ENCODE measurements at regions not wholly inside any gene's neighbourhood (a gene's known extent, or its start where the extent isn't known, plus 50 kb on each side); places are given as distances from the start of the nearest gene placed in this dataset.
"Not testable (repeated sequence)": the region's sequence is repeated elsewhere in the genome, so short reads cannot be mapped to it uniquely, and the experiment has no call there.

DNA sequence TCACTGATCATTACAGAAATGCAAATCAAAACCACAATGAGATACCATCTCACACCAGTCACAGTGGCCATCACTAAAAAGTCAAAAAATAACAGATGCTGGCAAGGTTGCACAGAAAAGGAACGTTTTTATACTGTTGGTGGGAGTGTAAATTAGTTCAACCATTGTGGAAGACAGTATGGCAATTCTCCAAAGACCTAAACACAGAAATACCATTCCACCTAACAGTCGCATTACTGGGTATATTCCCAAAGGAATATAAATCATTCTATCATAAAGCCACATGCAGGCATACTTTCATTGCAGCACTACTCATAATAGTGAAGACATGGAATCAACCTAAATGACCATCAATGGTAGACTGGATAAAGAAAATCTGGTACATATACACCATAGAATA, 83.2 kb upstream of the ARID5B start:
- DNase-seq; H3K27ac Mint-ChIP-seq; H3K4me3 Mint-ChIP-seq; H3K36me3 Mint-ChIP-seq; POLR2A ChIA-PET; H3K9me3 Mint-ChIP-seq; H3K4me1 Mint-ChIP-seq; H3K27me3 Mint-ChIP-seq; ATAC-seq (ENCODE audit: low read depth): not testable (repeated sequence)

DNA sequence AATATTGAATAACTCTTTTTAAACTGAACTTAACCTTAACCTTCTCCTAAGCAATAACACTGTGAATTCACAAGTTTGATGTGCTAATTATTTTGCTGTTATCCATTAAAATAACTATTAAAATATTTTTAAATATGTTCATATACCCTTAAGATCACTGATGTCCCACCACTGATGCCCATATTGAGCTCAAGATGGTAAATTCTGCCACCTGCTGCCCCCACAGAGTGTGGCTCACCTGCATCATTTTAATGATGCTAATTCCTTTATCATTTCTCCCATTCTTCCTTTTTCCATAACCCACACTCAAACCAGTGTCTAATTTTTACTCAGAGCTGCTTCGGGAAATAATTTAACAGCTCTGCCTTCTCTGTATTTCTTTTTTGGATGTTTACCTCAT, 82.3 kb upstream of the ARID5B start:
- Mint-ChIP-seq H3K27me3 (no peaks in the 10 kb centered on the region), H3K36me3 (no peaks in the 10 kb centered on the region), H3K27ac (no peak overlapping the region), H3K4me1 (no peaks in the 10 kb centered on the region), H3K9me3 (no peaks in the 10 kb centered on the region), H3K4me3 (no peak overlapping the region)
- POLR2A ChIA-PET, result no interaction called here
- no peak for ATAC-seq (ENCODE audit: low read depth)
- DNase-seq, result no peak

DNA sequence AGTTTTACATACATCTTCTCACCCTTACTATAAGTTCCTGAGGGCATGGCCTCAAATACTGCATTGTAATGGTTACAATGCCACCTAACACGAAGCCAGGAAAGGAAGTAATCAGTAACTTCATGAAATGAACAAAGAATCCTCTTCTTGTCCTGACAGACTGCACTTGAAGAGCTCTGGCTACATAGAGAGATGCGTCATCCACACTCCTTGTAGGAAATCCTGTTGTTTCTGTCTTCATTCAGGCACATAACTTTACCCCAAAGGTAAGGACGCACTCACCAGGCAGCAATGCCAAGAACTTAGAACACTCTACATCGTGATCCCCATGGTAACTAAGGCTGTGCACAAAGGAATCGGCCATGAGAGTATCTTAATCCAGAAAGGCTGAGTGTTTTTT, 80.3 kb upstream of the ARID5B start:
- Mint-ChIP-seq H3K36me3 (no peaks in the 10 kb centered on the region), H3K4me3 (no peak overlapping the region), H3K9me3 (no peaks in the 10 kb centered on the region), H3K4me1 (no peaks in the 10 kb centered on the region), H3K27ac (no peak overlapping the region), H3K27me3 (no peaks in the 10 kb centered on the region)
- POLR2A ChIA-PET, result no interaction called here
- no peak for DNase-seq
- no peak for ATAC-seq (ENCODE audit: low read depth)

DNA sequence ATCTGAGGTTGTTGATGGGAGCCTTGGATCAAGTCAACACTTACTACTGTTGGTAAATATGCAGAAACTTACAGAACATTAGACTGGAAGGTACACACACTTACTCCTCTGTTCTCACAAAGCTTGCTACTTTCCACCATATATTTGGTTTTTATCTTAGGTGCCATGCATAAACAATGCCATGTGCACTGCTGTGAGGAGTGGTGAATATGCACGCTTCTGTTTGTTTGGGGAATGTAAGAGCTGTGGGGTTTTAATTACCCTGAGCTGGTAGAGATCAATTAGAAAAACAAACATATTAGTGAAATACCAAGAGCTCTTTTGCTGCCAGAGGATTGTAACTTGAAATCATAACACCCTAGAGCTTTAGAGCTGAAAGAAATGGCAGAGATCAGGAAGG, 79.8 kb upstream of the ARID5B start:
- no peaks in the 10 kb centered on the region for H3K9me3 Mint-ChIP-seq
- DNase-seq (no peak), ATAC-seq (ENCODE audit: low read depth) (no peak)
- POLR2A ChIA-PET, result no interaction called here
- no peaks in the 10 kb centered on the region for H3K36me3 Mint-ChIP-seq
- no peak overlapping the region for H3K4me3 Mint-ChIP-seq
- H3K27ac Mint-ChIP-seq, result no peak overlapping the region
- no peaks in the 10 kb centered on the region for H3K27me3 Mint-ChIP-seq
- no peaks in the 10 kb centered on the region for H3K4me1 Mint-ChIP-seq

DNA sequence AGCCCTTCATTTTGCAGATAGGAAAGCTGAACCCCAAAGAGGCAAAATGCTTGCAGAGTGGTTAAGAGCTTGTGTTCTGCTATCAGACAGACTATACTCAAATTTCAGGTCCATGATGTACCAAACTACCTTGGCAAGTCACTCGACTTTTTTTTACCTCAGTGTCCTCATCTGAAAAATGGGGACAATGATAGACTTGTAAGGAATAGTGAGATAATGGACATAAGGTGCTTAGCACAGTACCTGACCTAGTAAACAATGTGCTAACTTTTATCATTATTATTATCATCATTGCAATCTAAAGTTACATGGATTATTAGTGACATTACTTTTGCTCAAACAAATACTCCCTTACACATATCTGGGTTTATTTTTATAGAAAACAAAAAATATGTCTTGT, 79.4 kb upstream of the ARID5B start:
- no peaks in the 10 kb centered on the region for H3K27me3 Mint-ChIP-seq
- H3K9me3 Mint-ChIP-seq, result no peaks in the 10 kb centered on the region
- no peak overlapping the region for H3K4me3 Mint-ChIP-seq
- ATAC-seq (ENCODE audit: low read depth), result no peak
- DNase-seq, result no peak
- POLR2A ChIA-PET, result no interaction called here
- H3K36me3 Mint-ChIP-seq, result no peaks in the 10 kb centered on the region
- no peaks in the 10 kb centered on the region for H3K4me1 Mint-ChIP-seq
- no peak overlapping the region for H3K27ac Mint-ChIP-seq

DNA sequence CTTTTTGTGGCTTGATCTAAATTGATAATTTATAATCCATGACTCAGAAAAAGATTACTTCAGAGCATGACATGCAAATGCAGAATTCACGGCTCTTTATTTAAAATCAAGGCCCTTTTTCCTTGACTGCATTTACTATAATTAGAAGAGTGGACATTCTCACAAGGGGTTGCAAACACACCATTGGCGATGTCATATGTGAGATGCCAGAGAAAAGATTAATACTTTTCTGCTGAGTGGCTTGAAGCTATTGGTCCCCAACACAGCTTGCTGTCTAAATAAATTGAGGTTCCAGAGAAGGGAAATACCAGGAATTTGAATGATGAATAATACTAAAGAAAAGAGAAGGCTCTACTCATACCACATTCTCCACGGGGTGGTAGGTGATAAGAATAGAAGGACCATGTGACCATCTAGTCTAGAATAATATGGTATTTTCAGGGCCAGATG, 78.7 kb upstream of the ARID5B start:
- Mint-ChIP-seq H3K27me3 (no peaks in the 10 kb centered on the region), H3K27ac (no peak overlapping the region), H3K36me3 (no peaks in the 10 kb centered on the region), H3K4me1 (no peaks in the 10 kb centered on the region), H3K4me3 (no peak overlapping the region), H3K9me3 (no peaks in the 10 kb centered on the region)
- ATAC-seq (ENCODE audit: low read depth) (no peak), DNase-seq (no peak)
- POLR2A ChIA-PET, result no interaction called here

DNA sequence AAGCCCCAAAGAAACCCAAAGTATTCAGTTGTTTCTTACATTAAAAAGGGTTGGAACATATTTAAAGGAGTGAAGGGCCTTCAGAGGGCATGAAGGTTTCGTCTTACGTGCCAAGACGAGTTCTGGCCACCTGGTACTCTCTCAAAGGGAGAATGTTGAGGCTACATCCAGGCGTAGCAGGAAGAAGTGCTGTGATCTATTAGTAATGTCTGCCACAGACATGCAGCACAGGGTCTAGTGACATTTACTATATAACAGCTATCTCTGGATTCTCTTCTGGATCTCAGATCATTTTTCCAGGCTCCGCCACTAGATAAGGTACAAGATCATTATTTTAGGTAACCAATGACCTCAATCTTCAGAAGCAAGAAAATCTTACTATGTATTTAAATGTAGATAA, 76.5 kb upstream of the ARID5B start:
- Mint-ChIP-seq H3K27me3 (no peaks in the 10 kb centered on the region), H3K36me3 (no peaks in the 10 kb centered on the region), H3K9me3 (no peaks in the 10 kb centered on the region), H3K27ac (no peak overlapping the region), H3K4me1 (no peaks in the 10 kb centered on the region), H3K4me3 (no peak overlapping the region)
- POLR2A ChIA-PET, result no interaction called here
- ATAC-seq (ENCODE audit: low read depth), result no peak
- DNase-seq, result no peak

DNA sequence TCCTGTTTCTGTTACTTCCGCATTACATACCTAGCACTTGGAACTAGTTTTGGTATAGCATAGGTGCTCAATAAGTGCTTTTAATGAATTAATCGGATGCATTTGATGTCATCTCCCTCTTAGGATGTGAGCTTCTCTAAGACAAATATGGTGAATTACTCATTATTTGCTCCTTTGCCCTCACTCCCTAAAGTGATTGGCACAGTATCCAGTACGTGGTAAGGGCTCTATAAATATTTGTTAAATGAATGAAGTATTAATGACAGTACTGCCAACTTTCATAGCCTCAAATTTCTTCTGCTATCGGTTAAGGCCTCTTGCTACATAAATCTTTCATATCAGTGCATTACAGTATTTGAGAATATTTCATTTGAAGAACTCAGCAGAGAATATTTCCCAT, 75.9 kb upstream of the ARID5B start:
- no peaks in the 10 kb centered on the region for H3K27me3 Mint-ChIP-seq
- no peak for DNase-seq
- H3K4me1 Mint-ChIP-seq, result no peaks in the 10 kb centered on the region
- H3K4me3 Mint-ChIP-seq, result no peak overlapping the region
- H3K27ac Mint-ChIP-seq, result no peak overlapping the region
- POLR2A ChIA-PET, result no interaction called here
- H3K9me3 Mint-ChIP-seq, result no peaks in the 10 kb centered on the region
- H3K36me3 Mint-ChIP-seq, result no peaks in the 10 kb centered on the region
- no peak for ATAC-seq (ENCODE audit: low read depth)

DNA sequence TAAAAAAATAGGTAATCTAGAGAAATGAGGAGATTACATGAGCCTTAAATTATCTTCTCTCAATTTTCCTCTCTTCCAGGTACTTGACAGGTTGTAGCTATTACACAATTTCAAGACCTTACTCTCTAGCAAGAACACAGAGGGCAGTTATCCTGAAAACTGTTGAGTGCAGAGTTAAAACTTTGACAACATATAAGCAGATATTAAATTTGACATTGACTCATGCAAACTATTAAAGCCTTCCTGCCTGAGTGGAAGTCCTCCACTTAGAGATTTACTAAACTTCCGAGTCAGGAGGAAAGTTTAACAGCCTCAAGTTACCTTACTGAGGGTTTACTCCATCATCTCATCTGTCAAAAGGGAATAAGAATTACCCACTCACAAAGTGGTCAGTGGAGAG, 73.5 kb upstream of the ARID5B start:
- Mint-ChIP-seq H3K36me3 (no peaks in the 10 kb centered on the region), H3K4me3 (no peak overlapping the region), H3K27me3 (no peaks in the 10 kb centered on the region), H3K9me3 (no peaks in the 10 kb centered on the region), H3K27ac (no peak overlapping the region), H3K4me1 (no peaks in the 10 kb centered on the region)
- ATAC-seq (ENCODE audit: low read depth) (no peak), DNase-seq (no peak)
- POLR2A ChIA-PET, result interaction anchor here (0.6 kb wide), 1 partner anchor 7 kb away, joined by 3 read pairs; no protein-coding TSS in a partner anchor

DNA sequence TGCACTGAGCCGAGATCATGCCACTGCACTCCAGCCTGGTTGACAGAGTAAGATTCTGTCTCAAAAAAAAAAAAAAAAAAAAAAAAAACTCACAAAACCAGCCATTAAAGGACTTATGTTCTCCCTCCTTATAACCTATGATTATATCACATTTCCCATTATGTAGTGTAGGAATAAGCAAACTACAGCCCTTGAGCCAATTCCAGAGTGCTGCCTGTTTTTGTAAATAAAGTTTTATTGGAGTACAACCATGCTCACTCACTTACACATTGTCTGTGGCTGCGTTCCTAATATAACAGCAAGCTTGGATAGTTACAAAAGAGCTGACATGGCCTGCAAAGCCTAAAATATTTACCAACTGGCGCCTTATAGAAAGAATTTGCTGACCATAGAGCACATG, 72.7 kb upstream of the ARID5B start:
- POLR2A ChIA-PET, result interaction anchor here (0.6 kb wide), 1 partner anchor 8 kb away, joined by 3 read pairs; no protein-coding TSS in a partner anchor
- no peak overlapping the region for H3K4me3 Mint-ChIP-seq
- no peak for DNase-seq
- H3K9me3 Mint-ChIP-seq, result no peaks in the 10 kb centered on the region
- no peaks in the 10 kb centered on the region for H3K36me3 Mint-ChIP-seq
- H3K4me1 Mint-ChIP-seq, result no peaks in the 10 kb centered on the region
- H3K27me3 Mint-ChIP-seq, result no peaks in the 10 kb centered on the region
- H3K27ac Mint-ChIP-seq, result no peak overlapping the region
- ATAC-seq (ENCODE audit: low read depth), result no peak

DNA sequence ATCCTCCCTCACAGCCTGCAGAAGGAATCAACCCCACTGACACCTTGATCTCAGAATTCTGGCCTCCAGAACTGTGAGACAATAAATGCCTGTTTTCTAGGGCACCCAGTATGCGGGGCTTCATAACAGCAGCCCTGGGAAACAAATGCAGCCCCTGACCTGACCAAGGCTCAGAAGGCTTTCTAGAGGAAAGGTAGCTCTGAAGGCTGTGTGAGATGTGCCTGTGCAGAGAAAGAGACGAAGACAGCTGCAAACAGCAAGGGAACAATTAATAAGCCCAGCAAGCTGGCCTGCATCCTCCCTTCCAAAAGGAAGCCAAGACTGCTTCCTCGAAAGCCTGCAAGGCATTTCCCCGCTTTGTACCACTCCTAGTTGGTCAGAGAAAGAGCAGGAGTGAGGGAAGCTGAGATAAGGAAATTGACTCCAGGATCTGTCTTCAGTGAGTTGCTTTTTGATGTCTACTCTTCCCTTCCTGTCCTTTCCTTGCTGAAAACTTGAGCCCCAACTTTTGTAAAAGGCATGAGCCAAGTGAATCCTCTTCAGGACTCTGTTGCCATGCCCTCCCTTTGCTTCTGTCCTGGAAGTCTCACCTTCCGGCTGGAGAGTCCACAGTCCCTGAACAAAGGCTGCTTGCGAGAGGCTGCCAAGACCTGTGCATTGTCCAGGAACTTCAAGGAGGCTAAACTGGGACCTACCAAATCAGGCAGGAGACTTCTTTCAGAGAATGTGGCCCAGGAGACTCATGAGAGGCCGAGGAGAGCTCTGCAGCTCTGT, 71.2 kb upstream of the ARID5B start:
- no peak overlapping the region for H3K27ac Mint-ChIP-seq
- no peaks in the 10 kb centered on the region for H3K27me3 Mint-ChIP-seq
- H3K4me3 Mint-ChIP-seq, result no peak overlapping the region
- H3K36me3 Mint-ChIP-seq, result no peaks in the 10 kb centered on the region
- ATAC-seq (ENCODE audit: low read depth) (no peak), DNase-seq (no peak)
- POLR2A ChIA-PET, result no interaction called here
- H3K9me3 Mint-ChIP-seq, result no peaks in the 10 kb centered on the region
- H3K4me1 Mint-ChIP-seq, result no peaks in the 10 kb centered on the region

DNA sequence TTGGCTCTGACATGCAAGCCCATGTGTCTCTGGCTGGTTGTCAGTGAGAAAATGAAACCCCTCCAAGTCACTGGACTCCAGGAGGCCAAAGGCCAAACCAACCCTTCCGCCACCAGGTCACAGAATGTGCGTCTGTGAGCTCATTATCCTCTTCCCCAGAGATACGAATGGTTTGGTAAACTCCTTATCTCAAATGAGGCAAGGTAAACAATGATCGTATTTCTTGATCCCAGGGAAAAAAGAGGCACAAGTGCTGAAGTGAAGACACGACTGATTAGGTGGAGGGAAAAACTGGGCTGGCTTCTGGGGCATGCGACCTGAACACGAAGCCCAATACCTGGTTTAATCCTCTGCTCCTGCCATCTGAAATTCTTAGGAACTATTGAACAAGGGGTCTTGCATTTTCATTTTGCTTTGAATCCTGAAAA, 70.6 kb upstream of the ARID5B start:
- H3K27ac Mint-ChIP-seq, result no peak overlapping the region
- no peak for DNase-seq
- no peaks in the 10 kb centered on the region for H3K27me3 Mint-ChIP-seq
- no peaks in the 10 kb centered on the region for H3K9me3 Mint-ChIP-seq
- H3K4me3 Mint-ChIP-seq, result no peak overlapping the region
- H3K36me3 Mint-ChIP-seq, result no peaks in the 10 kb centered on the region
- POLR2A ChIA-PET, result no interaction called here
- ATAC-seq (ENCODE audit: low read depth), result no peak
- no peaks in the 10 kb centered on the region for H3K4me1 Mint-ChIP-seq

DNA sequence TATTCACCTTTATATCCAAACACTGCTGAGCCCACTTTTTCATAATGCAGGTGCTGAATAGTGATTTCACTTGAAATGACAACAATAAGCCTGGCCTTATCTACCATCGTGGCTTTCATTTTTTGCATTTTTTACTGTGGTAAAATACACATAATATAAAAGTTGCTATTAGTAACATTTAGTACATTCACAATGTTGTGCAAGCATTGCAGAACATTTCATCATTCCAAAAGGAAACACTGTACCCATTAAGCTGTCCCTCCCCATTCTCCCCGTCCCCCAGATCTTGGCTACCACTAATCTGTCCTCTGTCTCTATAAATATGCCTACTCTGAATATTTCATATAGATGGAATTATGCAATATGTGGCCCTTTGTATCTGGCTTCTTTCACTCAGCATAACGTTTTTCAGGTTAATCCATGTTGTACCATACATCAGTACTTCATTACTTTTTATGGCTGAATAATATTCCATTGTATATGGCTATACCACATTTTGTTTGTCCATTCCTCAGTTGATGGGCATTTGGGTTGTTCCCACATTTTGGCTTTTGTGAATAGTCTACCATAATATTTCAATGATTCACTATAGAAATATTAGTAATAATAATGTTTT, 68.5 kb upstream of the ARID5B start:
- DNase-seq, result no peak
- Mint-ChIP-seq H3K36me3 (no peaks in the 10 kb centered on the region), H3K4me1 (no peaks in the 10 kb centered on the region), H3K4me3 (no peak overlapping the region), H3K9me3 (no peaks in the 10 kb centered on the region), H3K27ac (no peak overlapping the region), H3K27me3 (peaks cover 2% of the 10 kb centered on the region)
- POLR2A ChIA-PET, result no interaction called here
- no peak for ATAC-seq (ENCODE audit: low read depth)

DNA sequence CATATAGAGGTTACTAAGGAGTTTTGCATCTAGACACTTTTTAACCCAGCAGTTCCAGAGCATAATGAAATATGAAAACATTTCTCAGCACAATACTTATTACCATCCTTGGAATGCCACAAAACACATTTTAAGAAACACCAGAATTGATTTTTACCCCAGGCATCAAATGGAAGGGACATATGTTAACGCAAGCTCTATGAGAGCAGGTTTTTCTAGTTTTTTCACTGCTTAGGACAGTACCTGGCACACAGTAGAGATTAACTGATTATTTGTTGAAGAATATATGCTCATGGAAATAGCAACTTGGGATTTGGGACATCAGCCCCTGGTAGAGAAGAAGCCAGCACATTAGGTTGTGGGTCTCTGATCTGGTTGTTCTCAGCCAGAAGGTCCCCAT, 67.0 kb upstream of the ARID5B start:
- Mint-ChIP-seq H3K9me3 (no peaks in the 10 kb centered on the region), H3K36me3 (no peaks in the 10 kb centered on the region), H3K27me3 (peaks cover 2% of the 10 kb centered on the region), H3K4me3 (no peak overlapping the region), H3K4me1 (no peaks in the 10 kb centered on the region), H3K27ac (no peak overlapping the region)
- ATAC-seq (ENCODE audit: low read depth) (no peak), DNase-seq (no peak)
- POLR2A ChIA-PET, result no interaction called here
